Sigmoid colon (tissue), 4 donors: ENCODE measurements at regions not wholly inside any gene's neighbourhood (a gene's known extent, or its start where the extent isn't known, plus 50 kb on each side); places are given as distances from the start of the nearest gene placed in this dataset.

Source experiments
- EP300 ChIP-seq, 4 donors: sonication (generic); formaldehyde crosslinking; IDR thresholded peaks; one replicate each; pipeline ENCODE4 v1.6.1; 2017; ENCODE audit warnings: antibody characterized with exemption in 4 of 4
- POLR2A ChIP-seq, 2 donors: fragments of 450-650 bp; IDR thresholded peaks; one replicate each; pipeline ENCODE4 v1.6.1; 2016; ENCODE audit warnings: antibody characterized with exemption in 2 of 2, mild to moderate bottlenecking in 2 of 2, moderate library complexity in 2 of 2
- POLR2AphosphoS5 ChIP-seq, 4 donors: sonication (generic); formaldehyde crosslinking; IDR thresholded peaks; one replicate each; pipeline ENCODE4 v1.6.1; 2017; ENCODE audit warnings: antibody characterized with exemption in 4 of 4
- TF ChIP-seq, protein P1 (sequence below), 4 experiments: fragments of 450-650 bp in 3 of 4; fragments of 200-600 bp in 1 of 4; IDR thresholded peaks; one replicate each; pipeline ENCODE4 v1.5.1; 2016 to 2019; ENCODE audit warnings: antibody characterized with exemption in 4 of 4, mild to moderate bottlenecking in 3 of 4, moderate library complexity in 2 of 4

DNA sequence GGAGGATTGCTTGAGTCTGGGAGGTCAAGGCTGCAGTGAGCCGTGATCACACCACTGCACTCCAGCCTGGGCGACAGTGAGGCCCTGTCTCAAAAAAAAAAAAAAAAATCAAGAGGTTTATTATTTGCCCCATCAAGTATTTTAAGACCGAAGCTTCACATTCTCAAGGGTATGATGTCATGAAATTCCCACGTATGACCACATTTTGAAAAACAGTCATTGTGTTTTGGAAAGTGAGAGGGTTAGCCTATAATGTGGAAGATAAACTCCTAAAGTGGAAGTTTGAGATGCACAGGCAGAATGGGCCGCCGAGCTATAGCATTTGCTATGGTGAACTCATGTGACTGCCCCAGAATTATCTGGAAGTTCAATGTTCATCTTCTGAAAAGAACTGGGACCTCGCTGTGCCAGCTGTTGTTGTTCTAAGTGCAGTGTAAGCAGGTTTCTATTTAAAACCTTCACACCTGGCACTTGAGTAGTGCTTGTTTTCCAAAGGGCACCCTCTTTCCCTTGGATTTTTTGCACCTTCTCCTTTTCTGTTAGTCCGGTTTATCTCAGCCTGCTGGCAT, 96.9 kb upstream of the SLC25A33 start:
- no peak for TF ChIP-seq POLR2A (IDR thresholded peaks at IDR 0.05)
- TF ChIP-seq, protein P1, sequence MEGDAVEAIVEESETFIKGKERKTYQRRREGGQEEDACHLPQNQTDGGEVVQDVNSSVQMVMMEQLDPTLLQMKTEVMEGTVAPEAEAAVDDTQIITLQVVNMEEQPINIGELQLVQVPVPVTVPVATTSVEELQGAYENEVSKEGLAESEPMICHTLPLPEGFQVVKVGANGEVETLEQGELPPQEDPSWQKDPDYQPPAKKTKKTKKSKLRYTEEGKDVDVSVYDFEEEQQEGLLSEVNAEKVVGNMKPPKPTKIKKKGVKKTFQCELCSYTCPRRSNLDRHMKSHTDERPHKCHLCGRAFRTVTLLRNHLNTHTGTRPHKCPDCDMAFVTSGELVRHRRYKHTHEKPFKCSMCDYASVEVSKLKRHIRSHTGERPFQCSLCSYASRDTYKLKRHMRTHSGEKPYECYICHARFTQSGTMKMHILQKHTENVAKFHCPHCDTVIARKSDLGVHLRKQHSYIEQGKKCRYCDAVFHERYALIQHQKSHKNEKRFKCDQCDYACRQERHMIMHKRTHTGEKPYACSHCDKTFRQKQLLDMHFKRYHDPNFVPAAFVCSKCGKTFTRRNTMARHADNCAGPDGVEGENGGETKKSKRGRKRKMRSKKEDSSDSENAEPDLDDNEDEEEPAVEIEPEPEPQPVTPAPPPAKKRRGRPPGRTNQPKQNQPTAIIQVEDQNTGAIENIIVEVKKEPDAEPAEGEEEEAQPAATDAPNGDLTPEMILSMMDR (IDR thresholded peaks at IDR 0.05): no peak
- no peak for TF ChIP-seq EP300 (IDR thresholded peaks at IDR 0.05)
- no peak for TF ChIP-seq POLR2AphosphoS5 (IDR thresholded peaks at IDR 0.05)
